IMR-90 (cell line): ENCODE measurements at regions not wholly inside any gene's neighbourhood (a gene's known extent, or its start where the extent isn't known, plus 50 kb on each side); places are given as distances from the start of the nearest gene placed in this dataset.

ENCODE experiments used
- BHLHE40 ChIP-seq: fragments of 150-350 bp; IDR thresholded peaks from 2 replicates; pipeline ENCODE4 v1.6.1; 2016; ENCODE audit warnings: mild to moderate bottlenecking, low read depth, low read length
- CEBPB ChIP-seq: IDR thresholded peaks from 2 replicates; pipeline ENCODE4 v1.6.1; 2012; ENCODE audit warnings: low read depth, low read length, improper control_type of control experiment
- CHD1 ChIP-seq: IDR thresholded peaks from 2 replicates; pipeline ENCODE4 v1.6.1; 2012; ENCODE audit warnings: low read depth, low read length, improper control_type of control experiment
- CTCF ChIP-seq: conservative IDR thresholded peaks from 2 replicates; pipeline ENCODE4 v1.5.1; 2012; ENCODE audit warnings: mild to moderate bottlenecking, low read depth, low read length, improper control_type of control experiment
- MAFK ChIP-seq: IDR thresholded peaks from 2 replicates; pipeline ENCODE4 v1.6.1; 2012; ENCODE audit warnings: low read depth, low read length, improper control_type of control experiment
- MAZ ChIP-seq: IDR thresholded peaks from 2 replicates; pipeline ENCODE4 v1.6.1; 2012; ENCODE audit warnings: low read depth, mild to moderate bottlenecking, low read length, improper control_type of control experiment, moderate library complexity, borderline replicate concordance
- MXI1 ChIP-seq: IDR thresholded peaks from 2 replicates; pipeline ENCODE4 v1.6.1; 2012; ENCODE audit warnings: low read depth, mild to moderate bottlenecking, low read length, moderate library complexity, borderline replicate concordance
- POLR2A ChIP-seq: IDR thresholded peaks from 2 replicates; pipeline ENCODE4 v1.6.1; 2012; ENCODE audit warnings: mild to moderate bottlenecking, low read depth, low read length
- RAD21 ChIP-seq: IDR thresholded peaks from 2 replicates; pipeline ENCODE4 v1.6.1; 2012; ENCODE audit warnings: low read length, improper control_type of control experiment
- RCOR1 ChIP-seq: IDR thresholded peaks from 2 replicates; pipeline ENCODE4 v1.6.1; 2012; ENCODE audit warnings: mild to moderate bottlenecking, low read length, improper control_type of control experiment; ENCODE audit not compliant: insufficient replicate concordance
- SMC3 ChIP-seq: fragments of 150-350 bp; IDR thresholded peaks from 2 replicates; pipeline ENCODE4 v1.6.1; 2016; ENCODE audit warnings: low read depth, mild to moderate bottlenecking, antibody characterized with exemption, low read length, moderate library complexity
- USF2 ChIP-seq: fragments of 150-350 bp; IDR thresholded peaks from 2 replicates; pipeline ENCODE4 v1.6.1; 2017; ENCODE audit warnings: mild to moderate bottlenecking, antibody characterized with exemption, low read length, low read depth
- TF ChIP-seq, protein P1 (sequence below): fragments of 150-350 bp; IDR thresholded peaks from 2 replicates; pipeline ENCODE4 v1.6.1; 2016; ENCODE audit warnings: low read depth, mild to moderate bottlenecking, low read length, moderate library complexity, borderline replicate concordance

DNA sequence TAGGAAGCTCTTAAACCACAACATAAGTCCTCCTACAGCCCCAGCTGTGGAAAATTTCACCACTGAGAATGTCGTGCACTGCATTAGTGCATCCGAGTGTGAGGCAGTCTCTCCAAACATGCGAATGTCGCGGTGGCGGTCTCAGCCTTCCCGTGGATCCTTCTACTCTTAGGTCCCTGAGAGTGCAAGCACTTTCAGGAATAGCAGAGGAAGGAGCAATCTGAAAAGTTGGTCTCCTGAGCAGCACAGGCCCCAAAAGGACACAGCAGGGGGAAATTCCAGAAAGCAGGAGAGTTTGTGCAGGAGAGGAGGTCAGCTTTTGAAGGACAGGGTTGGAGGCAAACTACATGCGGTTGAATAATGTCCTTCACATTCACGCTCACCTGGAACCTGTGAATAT, 440.5 kb upstream of the SMIM21 start:
- no peak for TF ChIP-seq POLR2A
- no peak for TF ChIP-seq MAZ
- TF ChIP-seq CEBPB, result no peak
- no peak for TF ChIP-seq USF2
- no peak for TF ChIP-seq CHD1
- no peak for TF ChIP-seq RAD21
- TF ChIP-seq CTCF, result no peak
- TF ChIP-seq SMC3, result no peak
- no peak for TF ChIP-seq MAFK
- TF ChIP-seq BHLHE40, result no peak
- TF ChIP-seq RCOR1, result no peak
- TF ChIP-seq MXI1, result no peak
- TF ChIP-seq, protein P1, sequence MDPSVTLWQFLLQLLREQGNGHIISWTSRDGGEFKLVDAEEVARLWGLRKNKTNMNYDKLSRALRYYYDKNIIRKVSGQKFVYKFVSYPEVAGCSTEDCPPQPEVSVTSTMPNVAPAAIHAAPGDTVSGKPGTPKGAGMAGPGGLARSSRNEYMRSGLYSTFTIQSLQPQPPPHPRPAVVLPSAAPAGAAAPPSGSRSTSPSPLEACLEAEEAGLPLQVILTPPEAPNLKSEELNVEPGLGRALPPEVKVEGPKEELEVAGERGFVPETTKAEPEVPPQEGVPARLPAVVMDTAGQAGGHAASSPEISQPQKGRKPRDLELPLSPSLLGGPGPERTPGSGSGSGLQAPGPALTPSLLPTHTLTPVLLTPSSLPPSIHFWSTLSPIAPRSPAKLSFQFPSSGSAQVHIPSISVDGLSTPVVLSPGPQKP, result no peak
